PC-3 (cell line): ENCODE measurements at regions not wholly inside any gene's neighbourhood (a gene's known extent, or its start where the extent isn't known, plus 50 kb on each side); places are given as distances from the start of the nearest gene placed in this dataset.
A peak's percentile ranks its signal among the peaks of the same experiment; 100 is the strongest.

Experiments
- CTCF ChIP-seq: fragments of 300-600 bp; sonication (generic); conservative IDR thresholded peaks from 2 replicates; pipeline ENCODE4 v1.5.1; 2017; ENCODE audit warnings: antibody characterized with exemption, low read depth, mild to moderate bottlenecking, low read length
- EZH2 ChIP-seq: fragments of 300-600 bp; sonication (generic); IDR thresholded peaks from one replicate; pipeline ENCODE4 v1.6.1; 2017; ENCODE audit warnings: antibody characterized with exemption, mild to moderate bottlenecking, low read length; ENCODE audit not compliant: unreplicated experiment

DNA sequence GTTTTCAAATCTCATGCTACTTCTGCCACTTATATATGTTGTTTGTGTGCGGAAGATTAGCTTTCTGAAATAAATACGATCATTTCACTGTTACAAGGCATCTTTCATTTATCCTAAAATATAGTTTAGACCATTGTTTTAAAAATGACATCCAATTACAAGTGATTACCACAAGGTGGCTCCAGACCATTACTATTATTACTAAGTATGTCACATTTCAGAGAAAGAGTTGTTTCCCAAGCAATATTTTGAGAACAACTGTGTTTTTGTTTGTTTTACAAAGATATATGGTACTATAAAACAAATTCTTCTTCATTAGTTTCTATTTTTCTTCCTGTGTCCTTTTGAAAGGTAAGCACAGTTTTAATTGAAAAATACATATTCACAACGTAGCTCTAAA is 136.0 kb upstream of the RAP2B start:
- peak; percentile 91 for TF ChIP-seq CTCF
- TF ChIP-seq EZH2, result no peak
